ENCODE measurements at regions not wholly inside any gene's neighbourhood (a gene's known extent, or its start where the extent isn't known, plus 50 kb on each side); places are given as distances from the start of the nearest gene placed in this dataset.

DNA sequence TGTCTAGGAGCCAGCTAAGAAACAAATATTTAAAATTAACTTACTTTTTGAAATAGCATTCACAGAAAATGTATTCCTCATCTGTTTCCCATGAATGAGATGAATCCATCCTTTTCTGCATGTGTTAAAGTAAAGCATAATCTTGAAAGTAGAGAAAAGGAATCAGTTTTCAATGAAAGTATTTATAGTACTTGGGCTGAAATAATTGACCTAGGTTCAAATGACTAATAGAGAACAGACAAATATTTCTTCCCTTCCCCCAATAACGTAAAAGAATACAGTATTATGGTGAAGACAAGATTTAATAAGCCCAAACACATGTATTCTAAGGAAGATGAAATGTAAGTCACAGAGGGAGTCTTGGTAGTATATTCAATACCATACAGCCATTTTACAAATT is 403.5 kb downstream of the ZNF608 start:
- TF ChIP-seq, protein P1, sequence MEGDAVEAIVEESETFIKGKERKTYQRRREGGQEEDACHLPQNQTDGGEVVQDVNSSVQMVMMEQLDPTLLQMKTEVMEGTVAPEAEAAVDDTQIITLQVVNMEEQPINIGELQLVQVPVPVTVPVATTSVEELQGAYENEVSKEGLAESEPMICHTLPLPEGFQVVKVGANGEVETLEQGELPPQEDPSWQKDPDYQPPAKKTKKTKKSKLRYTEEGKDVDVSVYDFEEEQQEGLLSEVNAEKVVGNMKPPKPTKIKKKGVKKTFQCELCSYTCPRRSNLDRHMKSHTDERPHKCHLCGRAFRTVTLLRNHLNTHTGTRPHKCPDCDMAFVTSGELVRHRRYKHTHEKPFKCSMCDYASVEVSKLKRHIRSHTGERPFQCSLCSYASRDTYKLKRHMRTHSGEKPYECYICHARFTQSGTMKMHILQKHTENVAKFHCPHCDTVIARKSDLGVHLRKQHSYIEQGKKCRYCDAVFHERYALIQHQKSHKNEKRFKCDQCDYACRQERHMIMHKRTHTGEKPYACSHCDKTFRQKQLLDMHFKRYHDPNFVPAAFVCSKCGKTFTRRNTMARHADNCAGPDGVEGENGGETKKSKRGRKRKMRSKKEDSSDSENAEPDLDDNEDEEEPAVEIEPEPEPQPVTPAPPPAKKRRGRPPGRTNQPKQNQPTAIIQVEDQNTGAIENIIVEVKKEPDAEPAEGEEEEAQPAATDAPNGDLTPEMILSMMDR (IDR thresholded peaks at IDR 0.05): no peak
- TF ChIP-seq EP300 (IDR thresholded peaks at IDR 0.05): no peak
- TF ChIP-seq POLR2AphosphoS5 (IDR thresholded peaks at IDR 0.05): no peak
- TF ChIP-seq POLR2A (IDR thresholded peaks at IDR 0.05): no peak

Measured in stomach (tissue), 4 donors.